HL-60 (cell line): ENCODE measurements at regions not wholly inside any gene's neighbourhood (a gene's known extent, or its start where the extent isn't known, plus 50 kb on each side); places are given as distances from the start of the nearest gene placed in this dataset.

Experiments used
- DNase-seq, 2 experiments: peaks; one replicate each; pipeline ENCODE4 v3.0.0-alpha.2; 2010 to 2020; ENCODE audit warnings: low read depth in 1 of 2, low spot score in 1 of 2
- H3K27ac ChIP-seq: fragments of 250-450 bp; sonication (Bioruptor Pico); replicated peaks from 2 replicates; pipeline ENCODE4 v1.5.1; 2020; ENCODE audit warnings: mild to moderate bottlenecking, moderate library complexity
- H3K27me3 ChIP-seq: fragments of 250-450 bp; sonication (Bioruptor Pico); 2 replicates; pipeline ENCODE4 v1.5.1; 2021; ENCODE audit warnings: mild to moderate bottlenecking, moderate library complexity; ENCODE audit not compliant: insufficient read depth, poor library complexity, severe bottlenecking
- H3K4me3 ChIP-seq: replicated peaks from 2 replicates; pipeline ENCODE4 v1.5.1; 2011; ENCODE audit warnings: mild to moderate bottlenecking, control low read depth, low read length; ENCODE audit not compliant: insufficient read depth
- GABPA ChIP-seq: IDR thresholded peaks from 2 replicates; pipeline ENCODE4 v1.6.1; 2012; ENCODE audit warnings: low read depth
- POLR2AphosphoS5 ChIP-seq: IDR thresholded peaks from 2 replicates; pipeline ENCODE4 v1.6.1; 2012; ENCODE audit warnings: low read depth
- SPI1 ChIP-seq: IDR thresholded peaks from 2 replicates; pipeline ENCODE4 v1.6.1; 2012; ENCODE audit warnings: low read depth, mild to moderate bottlenecking, borderline replicate concordance
- TF ChIP-seq, protein P1 (sequence below): IDR thresholded peaks from one replicate; pipeline ENCODE4 v1.5.1; 2011; ENCODE audit warnings: low read length, control low read depth, inconsistent platforms; ENCODE audit not compliant: insufficient read depth
- TF ChIP-seq, protein P2 (sequence below): IDR thresholded peaks from 2 replicates; pipeline ENCODE4 v1.6.1; 2012; ENCODE audit warnings: low read depth; ENCODE audit not compliant: insufficient replicate concordance

DNA sequence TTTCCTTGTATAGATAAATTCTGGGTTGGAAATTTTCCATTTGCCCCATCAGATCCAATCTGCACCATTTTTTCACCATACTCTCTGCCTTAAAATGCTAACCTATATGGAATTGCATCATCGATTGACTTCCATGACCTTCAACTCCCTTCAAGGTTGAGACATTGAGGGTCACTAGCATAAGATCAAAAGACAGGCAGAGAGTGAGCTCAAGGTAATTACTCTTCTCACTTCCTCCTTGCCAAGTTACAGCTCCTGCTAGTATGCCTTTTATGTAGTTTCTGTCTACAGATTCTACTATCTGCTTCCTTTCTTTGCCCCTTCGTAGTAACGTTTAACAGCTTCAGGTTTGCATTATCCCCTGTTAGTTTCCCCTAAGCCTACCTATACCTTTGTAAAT is 1127.7 kb upstream of the LRRTM3 start:
- H3K27ac ChIP-seq = no peak overlapping the region
- no peak overlapping the region for H3K4me3 ChIP-seq
- no peaks in the 10 kb centered on the region for H3K27me3 ChIP-seq
- no peak for DNase-seq
- TF ChIP-seq, protein P1, sequence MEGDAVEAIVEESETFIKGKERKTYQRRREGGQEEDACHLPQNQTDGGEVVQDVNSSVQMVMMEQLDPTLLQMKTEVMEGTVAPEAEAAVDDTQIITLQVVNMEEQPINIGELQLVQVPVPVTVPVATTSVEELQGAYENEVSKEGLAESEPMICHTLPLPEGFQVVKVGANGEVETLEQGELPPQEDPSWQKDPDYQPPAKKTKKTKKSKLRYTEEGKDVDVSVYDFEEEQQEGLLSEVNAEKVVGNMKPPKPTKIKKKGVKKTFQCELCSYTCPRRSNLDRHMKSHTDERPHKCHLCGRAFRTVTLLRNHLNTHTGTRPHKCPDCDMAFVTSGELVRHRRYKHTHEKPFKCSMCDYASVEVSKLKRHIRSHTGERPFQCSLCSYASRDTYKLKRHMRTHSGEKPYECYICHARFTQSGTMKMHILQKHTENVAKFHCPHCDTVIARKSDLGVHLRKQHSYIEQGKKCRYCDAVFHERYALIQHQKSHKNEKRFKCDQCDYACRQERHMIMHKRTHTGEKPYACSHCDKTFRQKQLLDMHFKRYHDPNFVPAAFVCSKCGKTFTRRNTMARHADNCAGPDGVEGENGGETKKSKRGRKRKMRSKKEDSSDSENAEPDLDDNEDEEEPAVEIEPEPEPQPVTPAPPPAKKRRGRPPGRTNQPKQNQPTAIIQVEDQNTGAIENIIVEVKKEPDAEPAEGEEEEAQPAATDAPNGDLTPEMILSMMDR = no peak
- no peak for TF ChIP-seq POLR2AphosphoS5
- TF ChIP-seq GABPA = no peak
- no peak for TF ChIP-seq SPI1
- TF ChIP-seq, protein P2, sequence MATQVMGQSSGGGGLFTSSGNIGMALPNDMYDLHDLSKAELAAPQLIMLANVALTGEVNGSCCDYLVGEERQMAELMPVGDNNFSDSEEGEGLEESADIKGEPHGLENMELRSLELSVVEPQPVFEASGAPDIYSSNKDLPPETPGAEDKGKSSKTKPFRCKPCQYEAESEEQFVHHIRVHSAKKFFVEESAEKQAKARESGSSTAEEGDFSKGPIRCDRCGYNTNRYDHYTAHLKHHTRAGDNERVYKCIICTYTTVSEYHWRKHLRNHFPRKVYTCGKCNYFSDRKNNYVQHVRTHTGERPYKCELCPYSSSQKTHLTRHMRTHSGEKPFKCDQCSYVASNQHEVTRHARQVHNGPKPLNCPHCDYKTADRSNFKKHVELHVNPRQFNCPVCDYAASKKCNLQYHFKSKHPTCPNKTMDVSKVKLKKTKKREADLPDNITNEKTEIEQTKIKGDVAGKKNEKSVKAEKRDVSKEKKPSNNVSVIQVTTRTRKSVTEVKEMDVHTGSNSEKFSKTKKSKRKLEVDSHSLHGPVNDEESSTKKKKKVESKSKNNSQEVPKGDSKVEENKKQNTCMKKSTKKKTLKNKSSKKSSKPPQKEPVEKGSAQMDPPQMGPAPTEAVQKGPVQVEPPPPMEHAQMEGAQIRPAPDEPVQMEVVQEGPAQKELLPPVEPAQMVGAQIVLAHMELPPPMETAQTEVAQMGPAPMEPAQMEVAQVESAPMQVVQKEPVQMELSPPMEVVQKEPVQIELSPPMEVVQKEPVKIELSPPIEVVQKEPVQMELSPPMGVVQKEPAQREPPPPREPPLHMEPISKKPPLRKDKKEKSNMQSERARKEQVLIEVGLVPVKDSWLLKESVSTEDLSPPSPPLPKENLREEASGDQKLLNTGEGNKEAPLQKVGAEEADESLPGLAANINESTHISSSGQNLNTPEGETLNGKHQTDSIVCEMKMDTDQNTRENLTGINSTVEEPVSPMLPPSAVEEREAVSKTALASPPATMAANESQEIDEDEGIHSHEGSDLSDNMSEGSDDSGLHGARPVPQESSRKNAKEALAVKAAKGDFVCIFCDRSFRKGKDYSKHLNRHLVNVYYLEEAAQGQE = no peak

DNA sequence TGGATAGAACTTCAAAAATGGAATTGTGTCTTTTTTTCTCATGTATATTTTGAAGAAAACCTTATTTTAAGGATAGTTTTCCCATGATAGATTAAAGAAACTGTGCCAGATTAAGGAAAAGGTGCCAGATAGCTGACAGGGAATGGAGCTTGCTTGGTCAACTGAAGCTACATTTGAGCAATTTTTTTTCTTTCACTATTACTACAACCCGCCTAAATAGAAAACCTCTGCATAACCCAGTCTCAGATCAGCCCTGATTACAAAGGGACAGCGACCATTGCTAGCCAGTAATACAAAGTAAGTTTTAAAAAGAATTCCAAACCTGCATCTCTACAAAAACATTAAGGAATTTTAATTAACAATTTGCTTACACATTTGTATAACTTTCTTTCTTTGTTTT is 1123.4 kb upstream of the LRRTM3 start:
- DNase-seq = no peak
- TF ChIP-seq SPI1 (no peak), GABPA (no peak), POLR2AphosphoS5 (no peak)
- TF ChIP-seq, protein P1 = no peak
- TF ChIP-seq, protein P2 = no peak
- Histone ChIP-seq H3K27me3 (no peaks in the 10 kb centered on the region), H3K4me3 (no peak overlapping the region), H3K27ac (no peak overlapping the region)

GRCh38 chr10:65805511-65805910 is 1120.3 kb upstream of the LRRTM3 start:
- Histone ChIP-seq H3K27ac (no peak overlapping the region), H3K27me3 (no peaks in the 10 kb centered on the region), H3K4me3 (no peak overlapping the region)
- TF ChIP-seq, protein P2 = no peak
- TF ChIP-seq POLR2AphosphoS5 (no peak), GABPA (no peak), SPI1 (no peak)
- TF ChIP-seq, protein P1 = no peak
- DNase-seq = no peak
